PFSK-1 (cell line): ENCODE measurements at regions not wholly inside any gene's neighbourhood (a gene's known extent, or its start where the extent isn't known, plus 50 kb on each side); places are given as distances from the start of the nearest gene placed in this dataset.

Experiments used
- POLR2AphosphoS5 ChIP-seq: IDR thresholded peaks from 2 replicates; pipeline ENCODE4 v1.6.1; 2012; ENCODE audit warnings: low read depth, mild to moderate bottlenecking, control low read depth, low read length, moderate library complexity
- TAF1 ChIP-seq: IDR thresholded peaks from 2 replicates; pipeline ENCODE4 v1.6.1; 2012; ENCODE audit warnings: low read length, control low read depth, borderline replicate concordance; ENCODE audit not compliant: insufficient read depth
- TF ChIP-seq, protein P1 (sequence below), 2 experiments: IDR thresholded peaks; 2 replicates each; pipeline versions ENCODE4 v1.6.1 to v1.8.0; 2011 to 2012; ENCODE audit warnings: low read depth in 2 of 2, low read length in 2 of 2, control low read depth in 1 of 2, inconsistent platforms in 1 of 2, mild to moderate bottlenecking in 1 of 2, moderate library complexity in 1 of 2; ENCODE audit not compliant: insufficient read depth in 1 of 2

DNA sequence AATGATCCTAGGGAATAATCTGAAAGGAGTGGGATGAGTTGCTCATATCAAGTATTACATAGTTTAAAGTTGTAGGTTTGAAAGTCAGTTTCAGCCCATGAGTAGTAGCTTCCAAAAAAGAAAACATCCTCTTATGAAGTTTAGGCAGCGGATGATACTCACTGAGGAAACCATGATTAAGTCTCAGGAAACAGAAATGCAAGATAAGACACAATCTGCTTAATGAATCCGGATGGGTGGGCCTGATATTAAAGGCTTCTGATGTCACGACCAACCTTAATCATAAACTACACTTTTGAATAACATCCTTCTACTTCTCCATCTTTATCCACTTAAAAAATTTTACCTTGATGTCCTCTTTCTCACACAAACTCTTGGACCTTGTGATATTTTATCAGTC lies 61.8 kb downstream of the S1PR1 start:
- TF ChIP-seq, protein P1, sequence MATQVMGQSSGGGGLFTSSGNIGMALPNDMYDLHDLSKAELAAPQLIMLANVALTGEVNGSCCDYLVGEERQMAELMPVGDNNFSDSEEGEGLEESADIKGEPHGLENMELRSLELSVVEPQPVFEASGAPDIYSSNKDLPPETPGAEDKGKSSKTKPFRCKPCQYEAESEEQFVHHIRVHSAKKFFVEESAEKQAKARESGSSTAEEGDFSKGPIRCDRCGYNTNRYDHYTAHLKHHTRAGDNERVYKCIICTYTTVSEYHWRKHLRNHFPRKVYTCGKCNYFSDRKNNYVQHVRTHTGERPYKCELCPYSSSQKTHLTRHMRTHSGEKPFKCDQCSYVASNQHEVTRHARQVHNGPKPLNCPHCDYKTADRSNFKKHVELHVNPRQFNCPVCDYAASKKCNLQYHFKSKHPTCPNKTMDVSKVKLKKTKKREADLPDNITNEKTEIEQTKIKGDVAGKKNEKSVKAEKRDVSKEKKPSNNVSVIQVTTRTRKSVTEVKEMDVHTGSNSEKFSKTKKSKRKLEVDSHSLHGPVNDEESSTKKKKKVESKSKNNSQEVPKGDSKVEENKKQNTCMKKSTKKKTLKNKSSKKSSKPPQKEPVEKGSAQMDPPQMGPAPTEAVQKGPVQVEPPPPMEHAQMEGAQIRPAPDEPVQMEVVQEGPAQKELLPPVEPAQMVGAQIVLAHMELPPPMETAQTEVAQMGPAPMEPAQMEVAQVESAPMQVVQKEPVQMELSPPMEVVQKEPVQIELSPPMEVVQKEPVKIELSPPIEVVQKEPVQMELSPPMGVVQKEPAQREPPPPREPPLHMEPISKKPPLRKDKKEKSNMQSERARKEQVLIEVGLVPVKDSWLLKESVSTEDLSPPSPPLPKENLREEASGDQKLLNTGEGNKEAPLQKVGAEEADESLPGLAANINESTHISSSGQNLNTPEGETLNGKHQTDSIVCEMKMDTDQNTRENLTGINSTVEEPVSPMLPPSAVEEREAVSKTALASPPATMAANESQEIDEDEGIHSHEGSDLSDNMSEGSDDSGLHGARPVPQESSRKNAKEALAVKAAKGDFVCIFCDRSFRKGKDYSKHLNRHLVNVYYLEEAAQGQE (IDR thresholded peaks at IDR 0.05; ENCODE audit: insufficient read depth in 1 of 2, low read depth in 2 of 2, low read length in 2 of 2): no peak
- TF ChIP-seq POLR2AphosphoS5 (no peak), TAF1 (no peak)
